GM18505 (cell line): ENCODE measurements at regions not wholly inside any gene's neighbourhood (a gene's known extent, or its start where the extent isn't known, plus 50 kb on each side); places are given as distances from the start of the nearest gene placed in this dataset.

Source experiments
- ATAC-seq: cut with Tn5 transposase; IDR thresholded peaks from one replicate; pipeline ENCODE4 v1.9.1; 2021; ENCODE audit not compliant: unreplicated experiment
- POLR2A ChIP-seq: IDR thresholded peaks from 4 replicates; pipeline ENCODE4 v1.6.1; 2011; ENCODE audit warnings: borderline replicate concordance; ENCODE audit not compliant: insufficient read depth, insufficient read length; ENCODE audit errors: extremely low read depth

DNA sequence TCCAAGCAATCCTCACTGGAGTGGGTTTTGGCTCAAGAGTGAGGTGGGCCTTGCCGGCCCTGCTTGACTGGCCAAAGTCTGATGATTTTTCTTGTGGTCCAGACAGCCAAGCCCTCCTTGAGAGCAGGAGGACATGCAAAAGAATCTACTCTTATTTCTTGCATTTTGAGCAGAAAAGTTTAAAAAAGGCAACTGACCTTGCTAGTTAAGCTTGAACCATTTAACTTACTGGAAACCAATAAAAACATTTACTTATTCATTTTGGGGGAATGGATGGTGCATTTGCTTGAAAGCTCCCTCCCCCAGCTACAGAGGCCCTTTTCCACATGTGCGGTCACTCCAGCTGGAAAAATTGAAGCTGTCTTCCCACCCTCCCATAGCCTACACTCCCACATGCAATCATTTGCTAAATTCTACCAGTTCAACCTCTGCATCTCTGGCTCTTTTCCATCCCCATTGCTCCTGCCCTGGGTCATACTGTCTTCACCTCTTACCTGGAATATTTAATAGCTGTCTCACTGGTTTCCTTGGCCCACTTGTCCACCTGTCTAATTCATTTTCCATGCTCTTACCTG lies 527.9 kb downstream of the DHX35 start:
- no peak for ATAC-seq
- no peak for TF ChIP-seq POLR2A

DNA sequence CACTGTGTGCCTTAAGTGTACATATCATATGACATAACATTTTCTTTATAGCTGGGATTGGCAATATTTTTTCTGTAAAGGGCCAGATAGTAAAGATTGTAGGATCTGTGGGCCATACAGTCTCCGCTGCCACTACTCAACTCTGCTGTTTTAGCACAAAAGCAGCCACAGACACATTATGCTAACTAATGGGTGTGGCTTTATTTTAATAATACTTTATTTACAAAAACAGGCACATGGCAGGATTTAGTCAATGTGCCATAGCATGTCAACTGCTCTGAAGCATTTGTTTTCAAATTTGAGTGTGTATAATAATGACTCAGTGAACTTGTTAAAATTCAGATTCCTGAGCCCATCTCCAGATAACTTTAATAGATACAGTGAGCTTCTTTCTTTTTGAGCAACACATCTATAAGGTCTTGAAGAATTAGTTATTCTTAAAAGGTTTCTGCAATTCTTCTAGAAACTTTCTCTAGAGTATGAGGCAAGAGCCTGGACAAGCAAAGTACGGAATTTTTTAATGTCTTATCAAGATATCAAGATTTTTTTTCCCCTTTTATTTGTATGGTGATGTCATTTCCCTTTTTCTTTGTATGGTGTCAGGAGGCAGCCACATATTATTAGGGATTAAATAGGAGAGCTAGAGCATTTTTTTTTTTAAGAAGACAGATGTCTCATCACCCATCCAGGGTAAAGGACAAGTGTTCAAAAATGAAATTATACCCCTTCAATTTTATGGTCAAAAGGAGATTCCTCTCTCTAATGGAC lies 518.3 kb downstream of the DHX35 start:
- no peak for ATAC-seq

DNA sequence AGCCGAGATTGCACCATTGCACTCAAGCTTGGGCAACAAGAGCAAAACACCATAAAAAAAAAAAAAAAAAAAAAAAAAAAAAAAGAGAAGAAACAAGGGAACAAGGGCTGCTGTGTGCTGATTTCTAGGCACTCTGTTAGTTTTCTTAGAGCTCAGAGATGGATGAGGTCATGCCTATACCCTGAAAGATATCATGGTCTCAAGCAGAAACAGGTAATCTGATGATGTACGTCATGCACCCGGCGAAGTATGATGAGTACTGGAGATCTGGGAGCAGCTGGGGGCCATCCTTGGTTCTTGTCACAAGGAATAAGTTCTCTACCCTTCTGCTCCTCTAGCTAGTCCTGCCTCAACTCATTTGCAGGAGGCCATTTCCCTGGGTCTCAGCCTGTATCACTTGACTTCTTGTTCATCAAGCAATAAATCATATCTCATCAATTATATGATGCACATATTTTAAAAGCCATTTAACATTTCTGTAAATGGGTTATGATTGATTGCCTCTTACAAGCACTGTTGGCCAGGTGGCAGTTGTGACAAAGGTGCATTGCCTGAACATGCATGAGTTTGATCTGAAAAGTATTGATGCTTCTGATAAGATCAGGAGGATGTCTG lies 517.2 kb downstream of the DHX35 start:
- no peak for TF ChIP-seq POLR2A
- ATAC-seq, result no peak

More for the DNA sequence above, 518.3 kb downstream of the DHX35 start:
- TF ChIP-seq POLR2A, result no peak

DNA sequence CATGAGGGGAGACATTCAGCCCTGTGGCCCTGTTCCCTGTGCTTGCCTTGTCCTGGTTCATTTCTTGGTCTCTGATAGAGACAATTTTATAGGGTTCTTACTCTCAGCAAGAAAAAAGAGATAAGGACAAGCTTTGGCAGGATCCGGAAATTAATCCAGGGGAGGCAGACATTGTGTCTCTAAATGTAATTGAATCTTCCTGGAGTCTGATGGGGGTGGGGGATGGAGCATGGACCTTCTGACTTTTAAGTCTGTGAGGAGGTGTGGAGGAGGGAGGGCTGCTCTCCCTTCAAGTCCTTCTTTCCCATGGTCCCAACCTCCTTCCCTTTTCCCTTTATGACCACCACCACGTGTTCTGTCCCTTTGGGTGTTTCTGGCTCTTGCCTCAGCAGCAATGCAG lies 512.7 kb downstream of the DHX35 start:
- no peak for TF ChIP-seq POLR2A

DNA sequence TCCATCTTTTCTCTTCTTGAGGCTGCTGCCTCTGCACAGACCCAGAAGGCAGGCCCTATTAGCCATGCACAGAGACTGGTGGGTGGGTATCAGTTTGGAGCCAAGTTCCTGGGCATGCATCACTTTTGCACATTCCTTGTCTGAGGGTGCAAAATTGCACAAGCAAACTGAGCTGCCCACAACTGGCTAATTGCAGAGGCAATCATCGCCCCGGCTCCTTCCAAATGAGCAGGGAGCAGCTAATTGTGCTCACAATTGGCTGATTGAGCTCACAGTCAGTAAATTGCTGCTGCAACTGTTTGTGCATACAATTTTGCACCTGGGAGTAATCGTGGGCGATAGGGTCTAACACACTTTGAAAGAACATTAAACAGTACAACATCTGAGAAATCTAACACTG lies 511.4 kb downstream of the DHX35 start:
- ATAC-seq, result no peak
- TF ChIP-seq POLR2A, result no peak

More for the DNA sequence above, 512.7 kb downstream of the DHX35 start:
- ATAC-seq, result no peak

DNA sequence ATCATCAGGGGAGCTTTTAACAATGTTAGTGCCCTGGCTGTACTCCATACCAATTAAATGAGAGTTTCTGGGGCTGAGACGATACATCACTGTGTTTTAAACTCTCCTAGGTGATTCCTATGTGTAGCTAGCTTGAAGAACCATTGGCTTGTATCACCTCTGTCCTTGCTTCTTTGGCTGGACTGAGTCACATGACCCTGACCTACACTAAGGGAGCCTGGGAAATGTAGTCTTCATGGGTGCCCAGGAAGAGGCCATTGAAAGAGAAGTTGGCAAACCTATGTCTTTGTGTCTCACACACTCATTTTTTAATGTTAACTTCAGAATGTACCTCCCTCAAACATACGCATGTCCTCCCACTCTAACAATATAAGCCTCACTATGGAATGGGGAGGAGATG lies 506.6 kb downstream of the DHX35 start:
- no peak for ATAC-seq
- no peak for TF ChIP-seq POLR2A

DNA sequence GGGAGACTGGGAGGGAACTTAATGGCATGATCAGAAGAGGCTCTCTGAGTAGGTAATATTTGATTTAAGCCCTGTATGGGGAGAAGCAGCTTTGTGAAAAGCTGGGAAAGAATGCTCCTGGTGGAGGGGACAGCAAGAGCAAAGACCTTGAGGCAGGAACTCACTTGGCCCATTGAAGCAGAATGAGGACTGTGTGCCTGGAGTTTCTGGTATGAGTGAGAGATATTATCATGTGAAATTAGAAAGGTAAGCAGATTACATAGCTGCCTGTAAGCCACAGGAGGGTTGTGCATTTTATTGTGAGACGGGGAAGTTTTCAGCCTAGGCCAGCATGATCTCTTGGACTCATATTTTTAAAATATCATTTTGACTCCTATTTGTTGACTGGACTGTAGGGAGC lies 502.1 kb downstream of the DHX35 start:
- no peak for ATAC-seq
- TF ChIP-seq POLR2A, result no peak

DNA sequence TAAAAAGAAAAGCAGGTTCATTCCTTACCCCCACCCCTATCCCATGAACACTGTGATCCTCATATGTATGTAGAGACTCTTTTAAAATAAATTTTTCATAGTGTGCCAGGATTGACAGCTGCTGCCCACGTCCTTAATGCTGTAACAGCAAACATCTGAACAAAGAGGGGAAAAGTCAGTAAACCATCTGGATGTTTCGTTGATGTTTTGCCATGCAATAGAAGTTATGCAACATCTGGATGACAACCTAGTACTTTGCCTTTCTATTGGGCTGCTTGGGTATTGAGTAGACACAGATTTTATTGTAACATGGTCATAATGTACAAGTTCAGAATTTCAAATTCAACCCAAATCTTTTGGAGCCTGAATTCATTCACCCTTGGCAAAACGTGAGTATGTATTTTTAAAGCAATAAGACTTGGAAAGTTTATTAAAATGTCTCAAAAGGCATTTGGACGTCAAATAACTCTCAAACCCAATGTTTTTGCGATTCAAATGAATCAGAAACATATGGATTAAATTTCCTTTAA lies 500.3 kb downstream of the DHX35 start:
- no peak for TF ChIP-seq POLR2A
- ATAC-seq, result no peak

DNA sequence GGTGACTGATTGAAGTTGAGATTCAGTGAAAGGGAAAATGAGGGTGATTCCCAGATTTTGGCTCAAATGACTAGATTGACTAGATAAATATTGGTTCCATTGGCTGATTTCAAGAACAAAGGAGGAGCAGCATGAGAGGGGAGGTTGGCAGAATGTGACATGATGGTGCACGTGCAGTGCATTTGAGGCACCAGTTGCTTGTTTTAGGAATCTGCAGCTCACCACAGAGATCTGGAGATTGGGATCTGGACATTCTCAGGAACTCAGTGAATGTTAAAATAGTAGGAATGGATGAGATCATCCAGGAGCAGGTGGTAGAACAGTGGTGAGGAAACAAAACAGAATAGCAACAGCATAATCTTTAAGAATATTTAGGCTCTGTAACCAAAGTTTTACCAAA lies 496.3 kb downstream of the DHX35 start:
- TF ChIP-seq POLR2A, result no peak
- no peak for ATAC-seq

DNA sequence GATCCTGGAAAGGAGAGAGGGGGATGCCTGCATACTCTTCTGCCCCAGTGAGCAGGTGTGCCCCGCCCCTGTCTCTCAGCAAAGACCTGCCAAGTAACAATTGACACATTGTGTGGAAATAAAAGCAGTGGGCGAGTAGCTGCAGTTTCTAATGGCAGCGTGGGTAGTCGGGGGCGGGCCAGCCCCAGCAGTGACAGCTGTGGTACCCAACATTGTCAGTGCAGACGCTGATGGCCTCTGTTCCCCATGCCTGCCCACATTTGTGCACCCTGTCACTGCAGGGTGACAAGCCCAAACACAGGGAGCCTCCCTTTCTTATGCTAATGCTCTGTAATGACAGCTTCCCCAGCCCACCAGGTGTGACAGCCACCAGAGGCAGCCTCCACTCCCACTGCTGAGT lies 491.7 kb downstream of the DHX35 start:
- TF ChIP-seq POLR2A, result no peak
- no peak for ATAC-seq

DNA sequence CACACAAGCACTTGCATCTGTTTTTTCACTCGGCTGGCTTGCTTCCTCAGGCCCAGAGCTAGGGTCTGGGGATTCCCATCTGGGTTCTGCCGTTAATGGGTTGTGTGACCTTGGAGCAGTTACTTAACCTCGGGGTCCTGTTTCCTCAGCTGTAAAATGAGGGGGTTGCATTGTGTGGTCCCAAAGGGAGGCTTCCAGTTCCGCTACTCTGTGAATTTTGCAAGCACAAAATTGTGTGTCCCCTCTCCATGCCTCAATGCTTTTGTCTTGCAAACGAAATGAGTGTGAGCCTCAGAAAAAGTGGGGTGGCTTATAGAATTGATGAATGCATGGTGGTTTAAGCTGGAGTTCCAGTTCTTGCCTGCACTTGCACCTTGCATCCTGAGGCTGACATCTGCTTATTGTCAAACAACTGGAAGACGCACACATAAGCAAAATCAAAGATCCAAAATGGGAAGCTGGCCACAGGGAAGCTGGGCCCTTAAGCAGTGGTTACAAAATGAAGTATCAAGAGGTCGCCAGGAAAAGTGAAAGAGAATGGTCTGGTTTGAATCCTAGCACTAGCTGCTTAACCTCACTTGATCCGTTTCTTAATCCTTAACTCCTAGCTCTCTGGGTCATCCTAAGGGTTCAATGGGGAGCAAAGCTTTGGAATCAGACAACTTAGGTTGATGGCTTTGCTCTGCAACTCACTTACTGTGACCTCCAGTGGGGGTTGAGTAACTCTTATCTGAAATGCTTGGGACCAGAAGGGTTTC lies 490.6 kb downstream of the DHX35 start:
- TF ChIP-seq POLR2A, result no peak
- ATAC-seq, result no peak

DNA sequence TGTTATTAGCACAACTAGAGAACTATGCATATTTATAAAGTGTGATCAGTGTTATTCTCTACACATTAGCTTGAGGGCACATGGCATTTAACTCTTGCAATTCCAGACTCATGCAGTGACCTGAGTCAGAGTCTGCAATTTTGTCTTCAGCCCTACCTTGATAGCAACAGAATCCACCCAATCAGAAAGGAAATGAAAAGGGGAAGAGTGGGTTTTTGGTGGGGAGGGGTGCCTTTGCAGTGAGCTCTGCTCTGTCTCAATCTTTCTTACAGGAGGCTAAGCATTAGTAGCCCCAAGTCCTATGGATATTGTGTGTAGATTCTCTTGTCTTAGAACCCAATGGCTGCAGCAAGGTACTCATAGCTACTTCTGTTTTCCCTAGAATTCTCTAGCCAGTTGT lies 489.2 kb downstream of the DHX35 start:
- no peak for ATAC-seq

DNA sequence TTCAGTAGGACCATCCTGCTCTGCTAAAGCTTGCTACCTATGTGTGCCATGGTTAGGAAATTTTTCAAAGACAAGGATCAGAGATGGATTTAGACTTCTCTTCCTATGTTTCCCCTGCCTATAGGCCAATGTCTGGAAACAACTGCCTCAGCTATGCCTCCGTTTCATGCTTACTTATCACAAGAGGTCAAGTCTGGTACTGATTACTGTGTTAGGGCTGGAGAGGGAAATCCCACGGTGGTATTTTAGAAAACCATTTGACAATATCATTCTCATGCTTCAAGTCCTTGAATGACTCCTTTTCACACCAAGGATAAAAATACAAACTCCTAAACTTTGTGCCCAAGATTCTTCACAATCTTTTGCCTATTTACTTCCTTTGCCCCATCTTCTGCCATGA lies 484.3 kb downstream of the DHX35 start:
- TF ChIP-seq POLR2A, result no peak
- no peak for ATAC-seq

More for the DNA sequence above, 489.2 kb downstream of the DHX35 start:
- TF ChIP-seq POLR2A, result no peak
